ENCODE measurements at regions not wholly inside any gene's neighbourhood (a gene's known extent, or its start where the extent isn't known, plus 50 kb on each side); places are given as distances from the start of the nearest gene placed in this dataset.

DNA sequence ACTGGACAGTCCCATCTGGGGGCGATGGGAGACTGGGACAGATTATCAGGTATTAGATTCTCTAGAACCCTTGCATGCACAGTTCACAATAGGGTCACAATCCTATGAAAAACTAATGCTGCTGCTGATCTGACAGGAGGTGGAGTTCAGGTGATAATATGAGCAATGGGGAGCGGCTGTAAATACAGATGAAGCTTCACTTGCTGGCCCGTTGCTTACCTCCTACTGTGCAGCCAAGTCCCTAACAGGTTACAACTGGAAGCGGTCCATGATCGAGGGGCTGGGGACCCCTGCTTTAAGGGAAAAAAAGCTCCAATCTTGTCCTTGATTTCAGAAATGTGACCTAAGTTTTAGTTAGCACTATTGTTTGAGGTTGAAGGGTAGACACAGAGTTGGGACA lies 175.2 kb downstream of the ZNF330 start:
- DNase-seq: no peak

DNA sequence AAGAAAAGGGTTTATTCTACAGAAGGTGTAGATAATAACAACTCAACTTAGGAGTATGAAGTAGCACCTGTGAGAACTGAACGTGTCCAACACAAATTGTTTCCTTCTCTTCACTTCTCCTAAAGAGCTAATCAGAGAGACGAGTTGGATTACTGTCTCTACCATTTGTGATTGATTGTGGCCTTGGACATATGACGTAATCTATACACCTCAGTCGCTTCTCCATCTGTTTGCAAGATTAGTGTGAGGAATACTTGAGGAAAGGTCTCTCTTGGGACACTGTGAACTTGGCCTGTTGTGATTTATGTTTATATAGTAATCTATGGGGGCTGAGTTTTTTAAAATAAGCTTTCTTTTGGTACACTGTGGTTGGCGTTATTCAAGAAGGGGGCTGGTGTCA lies 182.0 kb downstream of the ZNF330 start:
- no peak for DNase-seq

DNA sequence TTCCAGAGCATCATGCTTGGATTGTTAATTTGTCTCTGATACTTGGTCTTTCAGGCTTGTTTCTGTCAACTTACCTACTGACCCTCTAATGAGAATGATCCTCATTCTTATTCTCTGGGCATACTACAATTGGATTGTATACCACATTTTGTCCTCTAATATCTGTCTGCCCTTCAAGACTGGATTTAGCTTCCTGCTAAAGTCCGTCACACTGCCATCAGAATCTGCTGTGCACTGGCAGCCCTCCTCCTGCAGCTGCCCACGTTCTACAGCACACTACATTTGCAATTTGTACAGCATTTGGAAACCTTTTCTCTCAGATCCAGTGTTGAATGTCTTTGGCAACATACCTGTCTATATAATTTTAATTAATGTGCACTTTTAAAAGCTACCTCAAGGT lies 183.1 kb downstream of the ZNF330 start:
- DNase-seq: no peak

DNA sequence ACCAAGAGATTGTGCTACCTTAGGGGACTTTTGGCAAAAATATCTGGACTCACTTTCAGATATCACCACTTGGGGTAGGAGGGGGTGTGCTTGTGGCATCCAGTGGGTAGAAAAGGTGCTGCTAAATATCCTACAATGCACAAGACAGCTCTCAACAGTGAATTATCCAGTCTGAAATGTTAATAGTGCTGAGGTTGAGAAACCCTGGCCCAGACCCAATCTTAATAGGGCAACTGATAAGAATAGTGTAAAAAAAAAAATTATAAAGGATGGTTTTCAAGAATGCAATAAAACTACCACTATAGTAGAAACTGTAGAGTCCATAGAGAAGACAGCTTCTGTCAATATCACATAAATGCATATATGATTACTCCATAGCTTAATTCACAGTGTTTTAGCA lies 185.5 kb downstream of the ZNF330 start:
- DNase-seq: no peak

DNA sequence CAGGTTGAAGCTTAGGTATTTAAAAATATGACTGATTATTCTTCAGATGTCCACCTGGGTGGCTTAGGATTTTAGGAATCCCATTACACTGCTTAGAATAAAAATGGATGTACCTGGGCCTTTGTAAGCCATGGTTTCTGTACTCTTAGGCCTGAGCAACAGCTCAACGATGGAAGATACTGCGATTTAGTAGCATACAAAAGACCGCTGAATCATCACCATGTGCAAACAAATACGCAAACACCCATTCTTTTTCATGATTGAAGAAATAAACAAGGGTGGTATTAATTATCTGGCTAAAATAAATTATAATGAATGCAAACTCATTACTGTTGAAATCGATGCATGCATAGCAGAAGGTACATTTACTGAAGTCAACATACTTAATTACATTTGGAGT lies 188.9 kb downstream of the ZNF330 start:
- DNase-seq: no peak

DNA sequence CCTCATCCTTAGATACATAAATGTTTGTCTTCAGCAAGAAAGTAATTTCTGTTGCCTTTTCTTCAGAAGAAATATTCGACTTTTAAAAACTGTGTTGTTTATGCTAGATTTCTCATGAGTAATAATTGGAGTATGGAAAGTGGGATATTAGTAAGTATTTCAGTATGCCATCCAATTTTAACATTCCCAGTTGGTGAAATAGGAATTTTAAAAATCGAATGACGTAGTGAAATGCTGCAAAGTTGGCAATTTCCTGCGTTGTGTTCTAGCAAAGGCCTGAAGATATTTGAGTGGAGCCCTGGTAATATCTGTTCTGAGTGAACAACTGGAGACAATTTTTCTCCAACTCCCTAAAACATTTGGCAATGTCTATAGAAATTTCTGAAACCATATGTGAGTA lies 190.1 kb downstream of the ZNF330 start:
- no peak for DNase-seq

DNA sequence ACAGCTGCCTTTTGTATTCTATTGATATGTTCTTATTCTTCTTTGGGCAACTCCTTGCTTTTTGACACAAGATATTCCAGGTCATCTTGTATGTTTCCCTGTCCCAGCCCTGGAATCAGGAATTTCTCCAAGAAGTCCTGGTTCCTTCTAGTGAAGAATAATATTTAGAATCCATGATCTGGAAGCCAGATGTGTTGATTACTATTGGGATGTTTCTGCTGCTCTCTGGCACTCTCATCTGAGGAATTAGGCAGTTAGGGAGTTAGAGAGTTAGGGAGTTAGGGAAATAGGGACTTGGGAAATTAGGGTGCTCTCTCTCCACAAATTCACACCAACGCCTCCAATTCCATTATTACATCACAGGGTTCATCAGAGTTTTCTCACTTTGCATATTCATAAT lies 191.2 kb downstream of the ZNF330 start:
- no peak for DNase-seq

DNA sequence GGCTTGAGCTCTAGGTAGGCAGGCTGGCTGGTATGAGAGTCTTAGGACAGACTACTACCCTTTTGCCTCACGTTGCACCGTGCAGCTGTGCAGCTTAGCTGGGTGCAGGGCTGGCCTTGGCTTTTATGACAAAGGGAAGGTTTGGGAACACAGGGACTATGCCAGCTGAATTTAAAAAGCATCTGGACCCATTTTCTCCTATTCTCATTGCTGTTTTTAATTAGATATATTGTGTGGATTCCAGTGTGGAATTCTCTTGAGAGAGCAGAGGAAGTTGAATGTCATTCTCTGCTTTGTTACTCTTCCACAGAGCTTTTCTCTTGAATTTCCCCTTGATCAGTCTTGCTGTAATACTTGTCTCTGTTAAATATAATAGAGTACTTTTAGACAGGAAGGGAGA lies 192.7 kb downstream of the ZNF330 start:
- no peak for DNase-seq

DNA sequence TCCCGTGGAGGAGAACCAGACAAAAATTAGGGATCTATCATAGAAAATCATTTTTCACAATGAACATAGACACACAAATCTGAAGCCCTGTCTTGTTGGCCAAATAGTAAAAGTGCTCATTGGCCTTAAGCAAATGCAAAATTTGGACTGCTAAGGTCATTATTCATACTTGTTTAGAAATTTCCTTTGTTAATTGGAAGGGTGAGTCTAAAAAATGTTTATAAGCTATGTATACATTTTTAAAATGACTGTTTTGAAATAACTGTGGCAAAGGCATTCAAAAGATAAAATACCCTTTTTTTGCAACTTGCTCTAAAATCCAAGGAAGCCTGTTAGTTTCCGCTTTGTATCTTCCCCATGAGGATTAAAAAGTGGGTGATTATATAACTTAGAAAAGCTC lies 195.0 kb downstream of the ZNF330 start:
- no peak for DNase-seq

DNA sequence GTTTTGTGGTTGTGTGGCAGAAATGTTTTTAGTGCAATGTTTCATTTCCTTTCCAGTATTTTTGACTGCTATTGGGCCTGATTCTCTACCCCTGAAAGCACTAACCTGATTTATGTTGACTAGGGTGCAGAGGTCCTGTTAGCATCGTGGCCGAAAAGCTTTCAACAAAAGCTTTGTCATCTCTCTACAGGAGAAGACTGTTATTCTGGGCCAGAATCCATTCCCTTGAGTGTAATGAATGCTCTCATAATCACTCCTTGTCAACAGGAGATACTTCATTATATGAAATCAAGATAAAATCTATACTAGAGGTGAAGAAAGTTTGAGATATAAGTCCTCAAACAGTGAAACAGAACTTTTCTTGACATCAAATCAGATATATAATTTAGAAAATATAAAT lies 195.5 kb downstream of the ZNF330 start:
- no peak for DNase-seq

DNA sequence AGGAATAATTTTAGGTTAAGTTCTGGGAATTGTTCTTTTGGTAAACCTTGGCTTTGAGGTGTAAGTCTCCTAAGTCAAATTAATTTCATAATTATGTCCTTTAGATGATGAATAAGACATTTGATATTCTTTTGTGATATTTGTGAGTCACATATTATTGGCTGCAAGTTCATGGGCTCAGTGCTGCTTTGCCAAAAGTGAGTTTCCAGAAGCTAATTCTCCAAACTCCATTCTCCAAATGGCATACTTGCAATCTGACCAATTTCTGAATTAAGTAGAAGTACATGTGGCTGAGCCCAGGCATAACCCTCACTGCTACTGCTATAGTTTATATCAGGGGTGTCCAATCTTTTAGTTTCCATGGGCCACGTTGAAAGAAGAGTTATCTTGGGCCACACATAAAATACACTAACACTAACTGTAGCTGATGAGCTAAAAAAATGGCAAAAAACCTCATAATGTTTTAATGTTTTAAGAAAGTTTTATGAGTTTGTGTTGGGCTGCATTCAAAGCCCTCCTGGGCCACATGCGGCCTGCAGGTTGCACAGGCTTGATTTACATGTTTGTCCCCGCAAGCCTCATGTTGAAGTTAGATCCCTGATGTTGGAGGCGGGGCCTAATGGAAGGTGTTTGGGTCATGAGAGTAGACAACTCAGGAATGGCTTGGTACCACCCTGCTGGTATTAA lies 196.1 kb downstream of the ZNF330 start:
- no peak for DNase-seq

DNA sequence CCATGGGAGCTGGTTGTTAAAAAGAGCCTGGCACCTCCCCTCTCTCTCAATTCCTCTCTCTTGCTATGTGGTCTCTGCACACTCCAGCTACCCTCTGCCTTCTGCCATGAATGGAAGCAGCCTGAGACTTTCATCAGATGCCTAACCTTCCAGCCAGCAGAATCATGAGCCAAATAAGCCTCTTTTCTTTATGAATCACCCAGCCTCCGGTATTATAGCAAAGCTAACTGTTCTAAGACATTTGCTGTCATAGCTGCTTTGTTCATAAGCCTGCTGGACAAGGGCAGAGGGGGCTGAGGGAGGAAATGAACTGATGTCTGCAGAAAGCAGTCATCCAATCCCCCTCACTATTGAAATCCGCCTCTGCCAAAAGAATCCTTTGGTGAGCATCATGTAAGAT lies 196.7 kb downstream of the ZNF330 start:
- DNase-seq: no peak

DNA sequence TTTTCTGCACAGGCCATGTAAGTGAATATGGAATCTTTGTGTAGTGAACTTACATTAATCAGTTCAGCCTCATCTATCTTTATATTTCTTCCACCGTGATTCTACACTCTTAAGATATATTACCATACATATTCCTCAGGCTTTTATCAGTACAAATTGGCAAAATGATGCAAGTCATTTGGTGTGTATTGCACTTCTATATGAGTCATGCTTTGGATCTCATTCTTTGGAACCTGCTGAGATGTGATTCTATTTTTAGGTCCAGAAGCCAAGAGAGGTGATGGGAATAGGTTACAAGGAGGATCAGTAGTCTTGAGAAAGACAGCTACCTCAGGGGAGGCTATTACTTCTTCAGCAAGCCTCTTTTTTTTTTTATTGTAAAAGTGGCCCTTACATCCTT lies 204.4 kb downstream of the ZNF330 start:
- no peak for DNase-seq

DNA sequence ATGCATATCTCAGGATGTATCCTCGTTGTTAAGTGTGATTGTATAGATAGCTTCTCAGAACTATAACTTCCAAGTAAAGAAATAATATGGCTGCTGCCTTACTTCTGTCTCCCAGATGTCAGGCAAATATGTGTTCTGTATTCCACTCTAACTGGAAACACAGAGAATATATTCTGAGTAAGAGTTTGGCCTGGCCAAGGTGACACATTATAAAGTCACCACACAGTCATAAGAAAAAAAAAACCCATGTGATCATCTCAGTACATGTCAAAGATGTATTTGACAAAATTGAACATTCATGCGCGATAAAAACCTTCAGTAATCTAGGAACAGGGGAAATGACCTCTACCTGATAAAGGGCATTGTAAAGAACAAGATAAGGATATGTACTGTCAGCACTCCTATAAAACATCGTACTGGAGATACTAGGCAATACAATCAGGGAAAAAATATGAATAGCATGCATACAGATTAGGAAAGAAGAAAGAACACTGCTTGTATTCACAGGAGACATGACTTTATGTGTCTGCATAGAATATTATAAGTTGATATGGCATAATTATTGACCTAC lies 207.1 kb downstream of the ZNF330 start:
- no peak for DNase-seq

DNA sequence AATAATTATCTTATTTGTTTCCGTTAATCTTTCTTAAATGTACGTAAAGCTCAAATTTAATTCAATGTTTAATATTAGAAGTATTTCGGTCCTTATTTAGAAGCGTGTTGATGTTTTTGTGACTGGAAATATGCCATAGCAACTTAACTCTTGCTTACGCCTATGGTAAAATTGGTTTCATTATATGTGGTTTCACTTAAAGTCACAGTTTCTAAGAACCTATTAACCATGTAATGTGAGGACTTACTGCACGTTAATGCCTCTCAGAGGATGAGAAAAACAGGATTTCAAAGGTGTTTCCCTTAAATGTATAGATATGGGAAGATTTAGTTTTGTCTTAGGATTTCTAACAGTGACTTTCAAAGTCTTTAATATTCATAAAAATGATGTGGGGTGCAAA lies 206.4 kb upstream of the IL15 start:
- DNase-seq: no peak

DNA sequence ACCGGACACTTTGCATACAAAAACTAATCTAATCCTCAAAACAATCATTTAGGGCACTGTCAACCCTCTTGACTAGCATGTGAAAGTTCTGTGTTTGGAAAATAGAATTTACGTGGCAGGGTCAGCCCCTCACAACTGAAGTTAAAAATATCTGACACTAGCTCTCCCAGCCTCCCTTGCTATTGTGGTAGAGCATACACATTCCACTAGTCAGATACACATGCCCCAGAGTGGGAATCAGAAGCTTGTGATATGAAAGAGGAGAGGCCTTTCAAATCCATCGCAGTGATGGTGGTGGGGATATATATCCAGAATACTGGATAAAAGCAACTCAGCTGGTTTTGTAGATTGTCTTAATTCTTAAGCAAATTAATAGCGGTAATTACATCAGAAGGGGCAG lies 205.7 kb upstream of the IL15 start:
- no peak for DNase-seq

DNA sequence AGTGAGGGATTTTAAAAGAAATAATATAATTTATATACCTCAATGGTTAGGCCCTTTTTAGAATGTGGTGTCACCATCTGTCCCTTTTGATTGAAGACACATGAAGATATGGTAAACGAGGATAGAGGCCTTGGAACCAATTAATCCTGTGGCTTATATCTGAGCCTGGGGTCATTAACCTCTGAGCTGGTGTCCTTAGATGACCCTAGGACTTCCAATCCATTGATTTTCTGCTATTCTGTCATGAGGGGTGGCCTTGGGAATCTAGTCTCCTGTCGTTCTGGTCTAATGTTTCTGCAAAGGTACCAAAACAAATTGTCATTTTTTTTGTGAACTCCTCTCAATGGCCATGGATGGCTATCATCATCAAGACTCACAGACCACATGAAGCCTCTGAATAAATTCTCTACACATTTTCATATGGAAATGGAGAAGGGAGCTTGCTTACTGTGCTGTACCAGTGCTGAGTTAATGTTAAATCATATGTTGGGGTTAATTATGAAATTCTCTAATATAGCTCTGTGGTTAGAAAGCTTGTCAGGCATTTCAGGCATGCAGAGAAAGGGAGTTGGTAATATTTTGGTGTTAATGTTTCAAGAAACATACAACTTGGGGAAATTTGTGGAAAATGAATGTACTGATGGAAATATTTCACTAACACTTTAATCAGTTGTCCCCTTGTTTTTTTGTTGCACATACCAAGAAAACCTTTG lies 204.2 kb upstream of the IL15 start:
- DNase-seq: no peak

DNA sequence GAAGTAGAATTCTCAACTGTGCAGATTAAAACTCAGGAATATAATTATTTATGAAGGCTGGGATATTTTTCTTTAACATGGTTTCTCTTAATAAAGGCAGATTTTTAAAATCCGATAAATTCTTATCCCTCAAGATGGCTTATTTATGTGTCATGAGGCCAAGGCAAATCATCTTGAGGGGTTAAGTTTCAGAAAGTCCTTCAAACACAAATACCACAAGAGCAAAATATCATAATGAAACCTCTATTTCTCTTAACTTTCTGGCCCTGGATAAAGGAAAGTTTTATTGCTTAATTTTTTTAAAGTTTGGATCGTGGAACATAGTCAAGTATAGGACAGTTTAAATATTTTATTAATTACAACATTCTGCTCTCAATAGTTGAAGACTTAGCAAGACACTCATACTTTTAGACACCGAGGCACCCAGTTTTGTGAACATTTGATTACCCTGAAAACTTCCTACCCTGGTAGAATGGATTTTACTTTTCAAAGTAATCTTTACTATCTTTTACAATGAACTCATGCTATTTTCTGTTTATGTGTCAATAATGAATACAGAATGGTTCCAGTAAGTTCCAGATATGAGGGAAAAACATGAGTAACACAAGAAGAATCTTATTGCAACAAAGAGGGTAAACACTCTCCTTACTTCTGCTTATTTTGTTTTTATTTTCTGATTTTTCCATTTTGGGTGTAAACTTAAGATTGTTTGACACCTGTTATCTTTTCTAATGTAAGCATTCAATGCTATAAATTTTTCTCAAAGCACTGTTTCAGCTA lies 200.7 kb upstream of the IL15 start:
- DNase-seq: no peak

DNA sequence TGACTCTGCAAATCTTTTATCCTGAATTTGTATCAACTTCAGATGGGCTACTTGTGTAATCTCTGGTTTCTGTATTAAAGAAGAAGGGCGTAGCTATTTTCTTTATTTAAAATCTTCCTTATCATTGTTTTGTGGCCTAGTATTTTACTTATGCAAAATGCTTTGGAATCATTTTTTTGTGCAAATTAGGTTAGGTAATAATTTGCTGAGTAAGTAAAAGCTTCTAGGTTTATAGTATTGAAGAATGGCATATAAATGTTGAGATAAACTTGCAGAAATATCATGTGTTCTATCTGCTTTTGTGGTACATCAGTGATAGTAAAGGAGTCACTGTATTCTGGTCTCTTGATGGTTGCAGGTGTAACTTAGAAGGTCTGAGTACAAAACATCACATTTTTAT lies 197.2 kb upstream of the IL15 start:
- no peak for DNase-seq

DNA sequence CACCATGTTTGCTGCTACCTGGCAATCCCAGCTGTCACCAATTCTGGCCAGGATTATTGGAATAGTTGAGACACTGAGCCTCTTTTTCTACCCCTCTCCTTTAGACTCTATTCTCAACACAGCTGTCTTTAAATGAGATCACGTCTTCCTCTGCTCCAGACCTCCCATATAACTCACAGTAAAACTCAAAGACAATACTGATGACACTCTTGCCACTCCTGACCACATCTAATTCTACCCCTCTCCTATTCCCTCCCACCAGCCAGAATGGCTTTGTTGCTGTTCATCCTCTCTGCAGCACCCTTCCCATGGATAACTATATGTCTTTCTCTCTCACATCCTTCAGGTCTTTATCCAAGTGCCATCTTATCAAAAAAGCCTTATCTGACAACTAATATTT lies 188.6 kb upstream of the IL15 start:
- DNase-seq: no peak

DNA sequence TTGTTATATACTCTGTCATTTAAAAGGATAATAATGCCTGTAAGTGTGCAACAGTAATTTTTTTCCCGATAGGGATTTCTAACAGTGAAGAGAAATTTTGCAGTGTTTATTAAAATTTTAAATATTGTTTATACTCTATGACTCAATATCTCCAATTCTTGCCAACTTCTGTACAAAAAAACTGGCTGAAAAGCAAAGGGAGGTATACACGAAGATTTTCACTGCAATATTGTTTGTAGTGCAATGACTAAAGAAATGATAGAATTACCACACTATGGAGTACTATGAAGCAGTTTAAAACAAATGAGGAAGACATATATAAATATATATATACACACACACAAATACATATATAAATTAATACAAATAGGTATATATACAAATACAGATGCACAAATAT lies 187.9 kb upstream of the IL15 start:
- no peak for DNase-seq

DNA sequence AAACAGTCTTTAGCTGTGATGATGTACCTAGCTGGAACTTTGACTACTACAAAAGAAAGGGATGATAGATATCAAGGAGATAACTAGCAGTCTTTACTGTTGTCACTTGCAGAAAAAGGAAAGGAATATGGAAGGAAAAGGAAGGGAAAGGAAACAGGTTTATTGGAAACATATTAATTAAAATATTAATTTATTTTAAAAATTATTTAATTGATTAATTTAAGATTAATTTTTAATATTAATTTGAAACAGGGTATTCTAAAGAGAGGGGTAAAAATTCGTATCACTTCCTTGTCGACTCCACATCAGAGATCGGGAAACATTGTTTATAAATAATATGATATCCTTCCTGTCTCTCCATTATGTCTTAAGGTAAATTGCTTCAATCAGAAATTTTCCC lies 186.5 kb upstream of the IL15 start:
- no peak for DNase-seq
